Skeletal muscle satellite cell (primary cell): ENCODE measurements at regions not wholly inside any gene's neighbourhood (a gene's known extent, or its start where the extent isn't known, plus 50 kb on each side); places are given as distances from the start of the nearest gene placed in this dataset.
"Not testable (repeated sequence)": the region's sequence is repeated elsewhere in the genome, so short reads cannot be mapped to it uniquely, and the experiment has no call there.

Experiments used
- H3K27me3 ChIP-seq: 2 replicates; pipeline ENCODE4 v1.7.0; 2013; ENCODE audit warnings: low read length; ENCODE audit not compliant: control insufficient read depth, insufficient read depth
- H3K36me3 ChIP-seq: 2 replicates; pipeline ENCODE4 v1.7.0; 2013; ENCODE audit warnings: mild to moderate bottlenecking, control low read depth, low read length; ENCODE audit not compliant: insufficient read depth
- H3K4me1 ChIP-seq: 2 replicates; pipeline ENCODE4 v1.7.0; 2013; ENCODE audit warnings: low read length; ENCODE audit not compliant: control insufficient read depth, insufficient read depth
- H3K4me2 ChIP-seq: 2 replicates; pipeline ENCODE4 v1.7.0; 2013; ENCODE audit warnings: mild to moderate bottlenecking, low read length
- H3K4me3 ChIP-seq: 2 replicates; pipeline ENCODE4 v1.7.0; 2013; ENCODE audit warnings: low read length
- H3K9ac ChIP-seq: 2 replicates; pipeline ENCODE4 v1.7.0; 2013; ENCODE audit warnings: mild to moderate bottlenecking, low read depth, low read length, moderate library complexity
- H3K9me3 ChIP-seq: replicated peaks from 2 replicates; pipeline ENCODE4 v1.7.0; 2013; ENCODE audit warnings: mild to moderate bottlenecking, control low read depth, low read length

- Histone ChIP-seq H3K4me2 (no peak overlapping the region), H3K4me1 (no peaks in the 10 kb centered on the region), H3K36me3 (no peaks in the 10 kb centered on the region), H3K9ac (no peak overlapping the region), H3K9me3 (peaks cover 6% of the 10 kb centered on the region), H3K4me3 (no peak overlapping the region), H3K27me3 (no peaks in the 10 kb centered on the region)
Observed at GRCh38 chr13:68745502-68745901, 1362.1 kb upstream of the ATXN8OS start.

- no peaks in the 10 kb centered on the region for H3K4me1 ChIP-seq
- no peaks in the 10 kb centered on the region for H3K27me3 ChIP-seq
- no peak overlapping the region for H3K4me3 ChIP-seq
- H3K9ac ChIP-seq, result no peak overlapping the region
- no peaks in the 10 kb centered on the region for H3K36me3 ChIP-seq
- H3K4me2 ChIP-seq, result no peak overlapping the region
- H3K9me3 ChIP-seq, result no peaks in the 10 kb centered on the region
Observed at GRCh38 chr13:68736961-68737360, 1370.7 kb upstream of the ATXN8OS start.

- Histone ChIP-seq H3K4me3 (no peak overlapping the region), H3K9ac (no peak overlapping the region), H3K4me1 (no peaks in the 10 kb centered on the region), H3K27me3 (no peaks in the 10 kb centered on the region), H3K4me2 (no peak overlapping the region), H3K9me3 (peaks cover 8% of the 10 kb centered on the region), H3K36me3 (no peaks in the 10 kb centered on the region)
Observed at GRCh38 chr13:68727798-68728197, 1379.8 kb upstream of the ATXN8OS start.

GRCh38 chr13:68727165-68727564 lies 1380.5 kb upstream of the ATXN8OS start:
- H3K4me2 ChIP-seq, result no peak overlapping the region
- no peaks in the 10 kb centered on the region for H3K4me1 ChIP-seq
- no peaks in the 10 kb centered on the region for H3K36me3 ChIP-seq
- H3K27me3 ChIP-seq, result no peaks in the 10 kb centered on the region
- H3K9ac ChIP-seq, result no peak overlapping the region
- H3K4me3 ChIP-seq, result no peak overlapping the region
- H3K9me3 ChIP-seq, result peaks cover 8% of the 10 kb centered on the region

- Histone ChIP-seq H3K9me3 (peaks cover 3% of the 10 kb centered on the region), H3K27me3 (no peaks in the 10 kb centered on the region), H3K36me3 (no peaks in the 10 kb centered on the region), H3K4me3 (no peak overlapping the region), H3K9ac (no peak overlapping the region), H3K4me2 (no peak overlapping the region), H3K4me1 (no peaks in the 10 kb centered on the region)
Observed at GRCh38 chr13:68719815-68720214, 1387.8 kb upstream of the ATXN8OS start.

- Histone ChIP-seq H3K4me1 (no peaks in the 10 kb centered on the region), H3K4me2 (no peak overlapping the region)
Observed at GRCh38 chr13:68715651-68716050, 1392.0 kb upstream of the ATXN8OS start.

GRCh38 chr13:68714292-68714691 lies 1393.3 kb upstream of the ATXN8OS start:
- Histone ChIP-seq H3K4me2 (no peak overlapping the region), H3K9ac (no peak overlapping the region), H3K4me3 (no peak overlapping the region), H3K4me1 (no peaks in the 10 kb centered on the region), H3K27me3 (no peaks in the 10 kb centered on the region), H3K36me3 (no peaks in the 10 kb centered on the region), H3K9me3 (peaks cover 3% of the 10 kb centered on the region)

More at GRCh38 chr13:68715651-68716050, 1392.0 kb upstream of the ATXN8OS start:
- Histone ChIP-seq H3K9me3 (peaks cover 3% of the 10 kb centered on the region), H3K4me3 (no peak overlapping the region), H3K27me3 (no peaks in the 10 kb centered on the region), H3K9ac (no peak overlapping the region), H3K36me3 (no peaks in the 10 kb centered on the region)

GRCh38 chr13:68713394-68713793 lies 1394.2 kb upstream of the ATXN8OS start:
- H3K9ac ChIP-seq, result no peak overlapping the region
- no peak overlapping the region for H3K4me2 ChIP-seq
- H3K36me3 ChIP-seq, result no peaks in the 10 kb centered on the region
- H3K4me3 ChIP-seq, result no peak overlapping the region
- H3K9me3 ChIP-seq, result peaks cover 3% of the 10 kb centered on the region
- H3K27me3 ChIP-seq, result no peaks in the 10 kb centered on the region
- H3K4me1 ChIP-seq, result no peaks in the 10 kb centered on the region

- H3K36me3 ChIP-seq, result no peaks in the 10 kb centered on the region
- no peaks in the 10 kb centered on the region for H3K27me3 ChIP-seq
- no peak overlapping the region for H3K4me3 ChIP-seq
- no peak overlapping the region for H3K9ac ChIP-seq
- no peaks in the 10 kb centered on the region for H3K9me3 ChIP-seq
- no peaks in the 10 kb centered on the region for H3K4me1 ChIP-seq
- H3K4me2 ChIP-seq, result no peak overlapping the region
Observed at GRCh38 chr13:68708336-68708908, 1399.2 kb upstream of the ATXN8OS start.

GRCh38 chr13:68706044-68706443 lies 1401.6 kb upstream of the ATXN8OS start:
- not testable (repeated sequence) for H3K9me3 ChIP-seq, H3K9ac ChIP-seq, H3K36me3 ChIP-seq, H3K27me3 ChIP-seq, H3K4me1 ChIP-seq, H3K4me3 ChIP-seq, H3K4me2 ChIP-seq

GRCh38 chr13:68697551-68697950 lies 1410.1 kb upstream of the ATXN8OS start:
- H3K36me3 ChIP-seq, result no peaks in the 10 kb centered on the region
- no peaks in the 10 kb centered on the region for H3K4me1 ChIP-seq
- H3K9ac ChIP-seq, result no peak overlapping the region
- peaks cover 7% of the 10 kb centered on the region for H3K9me3 ChIP-seq
- H3K4me2 ChIP-seq, result no peak overlapping the region
- no peaks in the 10 kb centered on the region for H3K27me3 ChIP-seq
- H3K4me3 ChIP-seq, result no peak overlapping the region

- H3K9me3 ChIP-seq, result peaks cover 7% of the 10 kb centered on the region
Observed at GRCh38 chr13:68696907-68697306, 1410.7 kb upstream of the ATXN8OS start.

More at GRCh38 chr13:68696907-68697306, 1410.7 kb upstream of the ATXN8OS start:
- Histone ChIP-seq H3K4me3 (no peak overlapping the region), H3K4me2 (no peak overlapping the region), H3K4me1 (no peaks in the 10 kb centered on the region), H3K36me3 (no peaks in the 10 kb centered on the region), H3K9ac (no peak overlapping the region), H3K27me3 (no peaks in the 10 kb centered on the region)
